H1 (cell line): ENCODE measurements at regions not wholly inside any gene's neighbourhood (a gene's known extent, or its start where the extent isn't known, plus 50 kb on each side); places are given as distances from the start of the nearest gene placed in this dataset.

ENCODE experiments used
- CTCF ChIA-PET: fragments of 300-600 bp; sonication (Branson Sonifier 250); formaldehyde crosslinking; loops from one replicate; lab custom pipeline; 2021; ENCODE audit not compliant: partially characterized antibody; lab: Charles Lee
- POLR2A ChIA-PET: fragments of 300-600 bp; sonication (Branson Sonifier 250); formaldehyde crosslinking; loops from one replicate; lab custom pipeline; 2021; ENCODE audit warnings: inconsistent platforms; ENCODE audit not compliant: partially characterized antibody; lab: Charles Lee
- DNase-seq, 2 experiments: peaks; one replicate each; pipeline versions ENCODE4 v3.0.0 to v3.0.0-alpha.2; 2010 to 2022; ENCODE audit warnings: low spot score in 2 of 2, low read depth in 1 of 2, mixed read lengths in 1 of 2
- FAIRE-seq: peaks from 2 replicates; lab custom pipeline; 2011; peaks lifted over from hg19 to GRCh38; lab: Jason Lieb, UNC
- H2AFZ ChIP-seq: 2 replicates; pipeline ENCODE4 v1.8.1; 2012; ENCODE audit warnings: low read length, inconsistent platforms
- H2AK5ac ChIP-seq: 2 replicates; pipeline ENCODE4 v1.6.1; 2013; ENCODE audit warnings: low read depth, low read length
- H2BK120ac ChIP-seq: replicated peaks from 2 replicates; pipeline ENCODE3; 2013; ENCODE audit warnings: low read depth, low read length, inconsistent platforms
- H2BK12ac ChIP-seq: 2 replicates; pipeline ENCODE4 v1.6.1; 2013; ENCODE audit warnings: low read depth, low read length
- H2BK15ac ChIP-seq: 2 replicates; pipeline ENCODE4 v1.6.1; 2013; ENCODE audit warnings: low read length
- H2BK20ac ChIP-seq: 2 replicates; pipeline ENCODE4 v1.6.1; 2013; ENCODE audit warnings: low read length
- H2BK5ac ChIP-seq: 2 replicates; pipeline ENCODE4 v1.6.1; 2013; ENCODE audit warnings: low read depth, low read length
- H3K14ac ChIP-seq: 2 replicates; pipeline ENCODE4 v1.6.1; 2013; ENCODE audit warnings: inconsistent platforms; ENCODE audit not compliant: insufficient read length
- H3K18ac ChIP-seq: 2 replicates; pipeline ENCODE4 v1.6.1; 2013; ENCODE audit warnings: low read length; ENCODE audit errors: extremely low read depth
- H3K23ac ChIP-seq: 2 replicates; pipeline ENCODE4 v1.6.1; 2013; ENCODE audit warnings: inconsistent platforms; ENCODE audit not compliant: insufficient read length
- H3K23me2 ChIP-seq: 2 replicates; pipeline ENCODE4 v1.6.1; 2013; ENCODE audit warnings: low read depth, low read length
- H3K27ac ChIP-seq: 2 replicates; pipeline ENCODE4 v1.6.1; 2011; ENCODE audit warnings: low read depth, low read length, inconsistent platforms
- H3K27me3 ChIP-seq, 4 experiments: replicated peaks in 1 of 4; 1 replicate in 1 of 4; 2 replicates in 3 of 4; pipeline versions ENCODE4 v1.6.1 to v1.8.1; 2011 to 2013; ENCODE audit warnings: low read length in 3 of 4, mild to moderate bottlenecking in 3 of 4, inconsistent platforms in 2 of 4, mixed read lengths in 2 of 4, moderate library complexity in 1 of 4; ENCODE audit not compliant: control insufficient read depth in 3 of 4, insufficient read depth in 3 of 4; ENCODE audit errors: extremely low read depth in 1 of 4
- H3K36me3 ChIP-seq, 4 experiments: 2 replicates each; pipeline versions ENCODE4 v1.6.1 to v1.8.1; 2011 to 2013; ENCODE audit warnings: mild to moderate bottlenecking in 4 of 4, low read length in 3 of 4, moderate library complexity in 2 of 4, control low read depth in 1 of 4, inconsistent platforms in 1 of 4; ENCODE audit not compliant: insufficient read depth in 4 of 4, control insufficient read depth in 2 of 4
- H3K4ac ChIP-seq: replicated peaks from 2 replicates; pipeline ENCODE3; 2013; ENCODE audit warnings: low read length, low read depth, mixed read lengths, inconsistent platforms; ENCODE audit not compliant: insufficient read length
- H3K4me1 ChIP-seq, 4 experiments: replicated peaks in 1 of 4; 1 replicate in 1 of 4; 2 replicates in 3 of 4; pipeline versions ENCODE4 v1.6.1 to v1.8.1; 2011 to 2013; ENCODE audit warnings: low read length in 3 of 4, inconsistent platforms in 2 of 4, mixed read lengths in 1 of 4; ENCODE audit not compliant: insufficient read depth in 4 of 4, control insufficient read depth in 3 of 4
- H3K4me2 ChIP-seq, 2 experiments: 2 replicates each; pipeline versions ENCODE4 v1.6.1 to v1.8.1; 2011 to 2013; ENCODE audit warnings: low read depth in 2 of 2, low read length in 2 of 2, control low read depth in 1 of 2, inconsistent platforms in 1 of 2, mild to moderate bottlenecking in 1 of 2; ENCODE audit not compliant: insufficient read depth in 1 of 2
- H3K4me3 ChIP-seq, 4 experiments: fragments of 200-600, 300-600 bp in 1 of 4; sonication (generic), shearing (Covaris generic), sonication (Bioruptor Twin) in 1 of 4; 2 replicates each; pipeline versions ENCODE4 v1.5.1 to v1.8.1; 2011 to 2016; ENCODE audit warnings: low read length in 4 of 4, low read depth in 3 of 4, control low read depth in 2 of 4, inconsistent platforms in 2 of 4, mild to moderate bottlenecking in 2 of 4, mixed read lengths in 1 of 4, moderate library complexity in 1 of 4; ENCODE audit not compliant: insufficient read depth in 2 of 4; ENCODE audit errors: extremely low read depth in 1 of 4
- H3K56ac ChIP-seq: replicated peaks from 2 replicates; pipeline ENCODE3; 2013; ENCODE audit warnings: low read depth, mild to moderate bottlenecking, mixed read lengths, low read length, inconsistent platforms; ENCODE audit not compliant: insufficient read length
- H3K79me1 ChIP-seq: 2 replicates; pipeline ENCODE4 v1.6.1; 2013; ENCODE audit warnings: low read depth, low read length, control low read depth
- H3K79me2 ChIP-seq, 2 experiments: 2 replicates each; pipeline versions ENCODE4 v1.6.1 to v1.8.1; 2012 to 2013; ENCODE audit warnings: low read length in 2 of 2, mild to moderate bottlenecking in 2 of 2, inconsistent platforms in 1 of 2; ENCODE audit not compliant: insufficient read depth in 2 of 2, control insufficient read depth in 1 of 2
- H3K9ac ChIP-seq, 4 experiments: replicated peaks in 1 of 4; 1 replicate in 1 of 4; 2 replicates in 3 of 4; pipeline versions ENCODE4 v1.6.1 to v1.8.1; 2011 to 2013; ENCODE audit warnings: low read depth in 3 of 4, low read length in 3 of 4, control low read depth in 2 of 4, mild to moderate bottlenecking in 2 of 4, moderate library complexity in 2 of 4, inconsistent platforms in 1 of 4; ENCODE audit errors: extremely low read depth in 1 of 4
- H3K9me3 ChIP-seq, 2 experiments: 2 replicates each; pipeline versions ENCODE4 v1.6.1 to v1.8.1; 2012 to 2013; ENCODE audit warnings: mild to moderate bottlenecking in 2 of 2, moderate library complexity in 2 of 2, control low read depth in 1 of 2, inconsistent platforms in 1 of 2, low read depth in 1 of 2, low read length in 1 of 2, mixed read lengths in 1 of 2; ENCODE audit not compliant: insufficient read depth in 2 of 2
- H4K20me1 ChIP-seq, 2 experiments: replicated peaks in 1 of 2; 2 replicates each; pipeline versions ENCODE3 to v1.8.1; 2011 to 2013; ENCODE audit warnings: inconsistent platforms in 2 of 2, low read length in 2 of 2, mild to moderate bottlenecking in 1 of 2; ENCODE audit not compliant: insufficient read depth in 2 of 2, control insufficient read depth in 1 of 2
- H4K5ac ChIP-seq: 2 replicates; pipeline ENCODE4 v1.6.1; 2013; ENCODE audit warnings: low read length, low read depth, mixed read lengths, inconsistent platforms; ENCODE audit not compliant: insufficient read length
- H4K8ac ChIP-seq: 2 replicates; pipeline ENCODE4 v1.8.0; 2013; ENCODE audit warnings: mild to moderate bottlenecking, moderate library complexity, low read length, inconsistent platforms; ENCODE audit not compliant: insufficient read depth; ENCODE audit errors: extremely low read depth
- H4K91ac ChIP-seq: replicated peaks from 2 replicates; pipeline ENCODE3; 2013; ENCODE audit warnings: low read length, mixed read lengths, inconsistent platforms; ENCODE audit not compliant: insufficient read length
- BACH1 ChIP-seq: IDR thresholded peaks from 2 replicates; pipeline ENCODE4 v1.6.1; 2012; ENCODE audit warnings: low read length, improper control_type of control experiment
- CREB1 ChIP-seq: IDR thresholded peaks from 2 replicates; pipeline ENCODE4 v1.6.1; 2012; ENCODE audit warnings: inconsistent platforms
- JUN ChIP-seq: IDR thresholded peaks from 2 replicates; pipeline ENCODE4 v1.6.1; 2011; ENCODE audit warnings: low read depth, mild to moderate bottlenecking, improper control_type of control experiment, low read length
- NRF1 ChIP-seq: IDR thresholded peaks from 2 replicates; pipeline ENCODE4 v1.6.1; 2011; ENCODE audit warnings: mild to moderate bottlenecking, low read depth, low read length, improper control_type of control experiment
- POLR2AphosphoS5 ChIP-seq: IDR thresholded peaks from 2 replicates; pipeline ENCODE4 v1.6.1; 2011; ENCODE audit warnings: low read depth, low read length
- RAD21 ChIP-seq, 2 experiments: IDR thresholded peaks in 1 of 2; conservative IDR thresholded peaks in 1 of 2; 2 replicates each; pipeline ENCODE4 v1.6.1; 2011; ENCODE audit warnings: low read depth in 2 of 2, low read length in 2 of 2, improper control_type of control experiment in 1 of 2, inconsistent platforms in 1 of 2, mild to moderate bottlenecking in 1 of 2, moderate library complexity in 1 of 2
- RBBP5 ChIP-seq: IDR thresholded peaks from 2 replicates; pipeline ENCODE4 v1.7.1; 2012; ENCODE audit warnings: low read depth, mild to moderate bottlenecking, inconsistent platforms, low read length, moderate library complexity, borderline replicate concordance
- RNF2 ChIP-seq: fragments of 200-900, 300-1000 bp; sonication (generic); IDR thresholded peaks from 2 replicates; pipeline ENCODE4 v1.7.1; 2016; ENCODE audit warnings: borderline replicate concordance, low read depth, mild to moderate bottlenecking, antibody characterized with exemption, low read length; ENCODE audit not compliant: poor library complexity, severe bottlenecking; ENCODE audit errors: missing control alignments
- RXRA ChIP-seq: IDR thresholded peaks from 2 replicates; pipeline ENCODE4 v1.6.1; 2011; ENCODE audit warnings: low read depth, mild to moderate bottlenecking, low read length, moderate library complexity; ENCODE audit not compliant: insufficient read depth
- SAP30 ChIP-seq: fragments of 300-600 bp; sonication (generic); IDR thresholded peaks from 2 replicates; pipeline ENCODE4 v1.7.1; 2012; ENCODE audit warnings: low read length, moderate library complexity, mild to moderate bottlenecking, inconsistent platforms; ENCODE audit not compliant: insufficient read depth, insufficient replicate concordance
- SIX5 ChIP-seq: IDR thresholded peaks from 2 replicates; pipeline ENCODE4 v1.6.1; 2011; ENCODE audit warnings: mild to moderate bottlenecking, low read depth, low read length
- TAF1 ChIP-seq: IDR thresholded peaks from 2 replicates; pipeline ENCODE4 v1.6.1; 2011; ENCODE audit warnings: mild to moderate bottlenecking, low read depth, low read length
- TAF7 ChIP-seq: optimal IDR thresholded peaks from 2 replicates; pipeline ENCODE3; 2011; ENCODE audit warnings: low read depth, mild to moderate bottlenecking, inconsistent platforms, low read length, moderate library complexity, borderline replicate concordance
- YY1 ChIP-seq: IDR thresholded peaks from 2 replicates; pipeline ENCODE4 v1.6.1; 2011; ENCODE audit warnings: low read depth, mild to moderate bottlenecking, low read length
- ZNF274 ChIP-seq: IDR thresholded peaks from 2 replicates; pipeline ENCODE4 v1.7.0; 2012; ENCODE audit warnings: low read length, borderline replicate concordance; ENCODE audit errors: extremely low read depth
- WGBS, 2 experiments: shearing (Covaris generic) in 1 of 2; methylation state at CpG; one replicate each; pipeline versions ENCODE4 v1.1.6 to v1.1.7; 2013 to 2015; ENCODE audit warnings: low lambda C conversion rate in 2 of 2, mixed read lengths in 2 of 2, inconsistent platforms in 1 of 2, low coverage in 1 of 2, missing lambda C conversion rate in 1 of 2; ENCODE audit not compliant: insufficient replicate concordance in 2 of 2, insufficient coverage in 1 of 2, insufficient read length in 1 of 2; ENCODE audit errors: extremely low coverage in 1 of 2, missing lambda C conversion rate in 1 of 2; 5-methylcytosine and 5-hydroxymethylcytosine counted together

DNA sequence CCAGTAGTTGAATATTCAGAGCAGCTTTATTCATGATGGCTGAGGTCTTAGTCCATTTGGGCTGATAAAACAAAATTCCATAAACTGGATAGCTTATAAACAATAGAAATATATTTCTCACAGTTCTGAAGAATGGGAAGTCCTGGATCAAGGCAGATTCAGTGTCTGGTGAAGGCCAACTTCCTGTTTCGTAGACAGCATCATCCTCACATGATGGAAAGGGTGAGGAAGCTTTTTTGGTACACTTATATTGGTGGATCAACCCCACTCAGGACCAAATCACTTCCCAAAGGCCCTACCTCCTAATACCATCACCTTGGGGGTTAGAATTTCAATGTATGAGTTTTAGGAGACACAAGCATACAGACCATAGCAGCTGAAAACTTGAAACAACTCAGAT is 224.2 kb downstream of the CYB561 start:
- no peak overlapping the region for H4K91ac ChIP-seq
- H3K9me3 ChIP-seq, result no peaks in the 10 kb centered on the region
- no peak overlapping the region for H3K56ac ChIP-seq
- POLR2A ChIA-PET, result no interaction called here
- WGBS, 2 experiments, result 89% methylated on average over 1 of the region's 1 CpG; no CpG with 5 or more reads in 1 of the 2 experiments
- H3K4ac ChIP-seq, result no peak overlapping the region
- no peak overlapping the region for H3K4me3 ChIP-seq
- no peak overlapping the region for H4K5ac ChIP-seq
- H3K36me3 ChIP-seq, result no peaks in the 10 kb centered on the region
- H2BK15ac ChIP-seq, result no peak overlapping the region
- H3K18ac ChIP-seq, result no peak overlapping the region
- H3K23me2 ChIP-seq, result no peaks in the 10 kb centered on the region
- no peaks in the 10 kb centered on the region for H3K27me3 ChIP-seq
- H3K27ac ChIP-seq, result no peak overlapping the region
- no peak overlapping the region for H3K14ac ChIP-seq
- no peak overlapping the region for H3K4me2 ChIP-seq
- no peak overlapping the region for H2BK120ac ChIP-seq
- no peak for FAIRE-seq
- H2BK5ac ChIP-seq, result no peak overlapping the region
- H3K9ac ChIP-seq, result no peak overlapping the region
- no peak overlapping the region for H4K8ac ChIP-seq
- H3K79me2 ChIP-seq, result no peaks in the 10 kb centered on the region
- H4K20me1 ChIP-seq, result no peaks in the 10 kb centered on the region
- CTCF ChIA-PET, result interaction anchor here (0.7 to 2.8 kb wide), 6 partner anchors 8 to 463 kb away, joined by 3 to 17 read pairs (median 3); no protein-coding TSS in a partner anchor
- H3K79me1 ChIP-seq, result no peaks in the 10 kb centered on the region
- peak overlapping the region; percentile 61 for H3K23ac ChIP-seq
- no peak overlapping the region for H2BK20ac ChIP-seq
- H3K4me1 ChIP-seq, result no peaks in the 10 kb centered on the region
- no peak overlapping the region for H2AK5ac ChIP-seq
- no peak overlapping the region for H2AFZ ChIP-seq
- DNase-seq, result no peak
- H2BK12ac ChIP-seq, result no peak overlapping the region
- TF ChIP-seq JUN (no peak), RNF2 (no peak), SIX5 (no peak), CREB1 (no peak), BACH1 (no peak), TAF7 (no peak), RBBP5 (no peak), SAP30 (no peak), YY1 (no peak), POLR2AphosphoS5 (no peak), TAF1 (no peak), ZNF274 (no peak), RXRA (no peak), NRF1 (no peak), RAD21 (IDR thresholded peaks at IDR 0.05 in 1 of 2, conservative IDR thresholded peaks at IDR 0.05 in 1 of 2; ENCODE audit: low read depth in 2 of 2, low read length in 2 of 2) (no peak)
